Spleen (tissue), 11 donors: ENCODE measurements at regions not wholly inside any gene's neighbourhood (a gene's known extent, or its start where the extent isn't known, plus 50 kb on each side); places are given as distances from the start of the nearest gene placed in this dataset.

Source experiments
- DNase-seq: peaks from one replicate; pipeline ENCODE4 v3.0.0-alpha.2; 2020
- H3K27ac ChIP-seq, 8 donors: fragments of 200-600 bp; sonication (generic) in 7 of 8; 1 replicate in 4 of 8; 2 replicates in 4 of 8; pipeline versions ENCODE4 v1.5.0 to v1.8.0; 2016 to 2021; ENCODE audit warnings: inconsistent platforms in 4 of 8, mild to moderate bottlenecking in 4 of 8, moderate library complexity in 1 of 8
- H3K27me3 ChIP-seq, 7 donors: fragments of 200-600 bp; sonication (generic) in 6 of 7; replicated peaks in 1 of 7; 1 replicate in 4 of 7; 2 replicates in 3 of 7; pipeline versions ENCODE4 v1.5.0 to v1.8.0; 2016 to 2021; ENCODE audit warnings: inconsistent platforms in 3 of 7, mild to moderate bottlenecking in 1 of 7
- H3K36me3 ChIP-seq, 6 donors: fragments of 200-600 bp; sonication (generic) in 5 of 6; 1 replicate in 4 of 6; 2 replicates in 2 of 6; pipeline versions ENCODE4 v1.5.0 to v1.8.0; 2016 to 2021; ENCODE audit warnings: inconsistent platforms in 2 of 6
- H3K4me1 ChIP-seq, 6 donors: fragments of 200-600 bp; sonication (generic) in 5 of 6; 1 replicate in 3 of 6; 2 replicates in 3 of 6; pipeline versions ENCODE4 v1.5.0 to v1.8.0; 2016 to 2021; ENCODE audit warnings: inconsistent platforms in 3 of 6
- H3K4me3 ChIP-seq, 8 donors: fragments of 200-600 bp; sonication (generic) in 7 of 8; 1 replicate in 4 of 8; 2 replicates in 4 of 8; pipeline versions ENCODE4 v1.5.0 to v1.8.0; 2016 to 2021; ENCODE audit warnings: inconsistent platforms in 4 of 8, mild to moderate bottlenecking in 4 of 8, moderate library complexity in 2 of 8
- H3K9me3 ChIP-seq, 8 donors: fragments of 200-600 bp; sonication (generic) in 7 of 8; 1 replicate in 4 of 8; 2 replicates in 4 of 8; pipeline versions ENCODE4 v1.5.0 to v1.8.0; 2016 to 2021; ENCODE audit warnings: inconsistent platforms in 4 of 8
- POLR2A ChIP-seq, 3 donors: fragments of 450-650 bp; IDR thresholded peaks; one replicate each; pipeline ENCODE4 v1.5.1; 2017; ENCODE audit warnings: antibody characterized with exemption in 3 of 3, mild to moderate bottlenecking in 1 of 3
- POLR2AphosphoS5 ChIP-seq, 3 donors: sonication (generic); formaldehyde crosslinking; IDR thresholded peaks; one replicate each; pipeline ENCODE4 v1.5.1; 2017; ENCODE audit warnings: antibody characterized with exemption in 3 of 3
- whole genome bisulfite sequencing, 5 donors: extraction: QIAGEN DNeasy Blood & Tissue Kit in 3 of 5; methylation state at CpG; one replicate each; pipeline versions ENCODE4 v1.1.5 to v1.1.7; 2013 to 2018; 5-methylcytosine and 5-hydroxymethylcytosine counted together
- intact Hi-C: fragments of 100-400 bp; cut with DNase I; formaldehyde crosslinking; loops from one replicate; pipeline ENCODE4 v1.15.0; 2023; ENCODE audit warnings: low total_unique reads
- TF ChIP-seq, protein P1 (sequence below), 11 experiments: fragments of 200-600 bp in 7 of 11; fragments of 450-650 bp in 4 of 11; sonication (generic) in 4 of 11; IDR thresholded peaks in 8 of 11; conservative IDR thresholded peaks in 3 of 11; 1 replicate in 7 of 11; 2 replicates in 4 of 11; pipeline versions ENCODE4 v1.4.0 to v1.8.0; 2016 to 2021; ENCODE audit warnings: antibody characterized with exemption in 11 of 11, inconsistent platforms in 4 of 11, mild to moderate bottlenecking in 1 of 11
- donor health status: healthy with polysubstance abuse.
- donor health status: DM: no; HTN: no; CAD: no; lungs with moderate emphysema.
- donor health status: DM: no; HTN: no; CAD: no.
- donor health status: Bipolar disorder and iron deficiency.
- donor health status: healthy.
- donor health status: DM: no; HTN: no; CAD: no.
- donor health status: DM: yes; HTN: yes; CAD: no.

DNA sequence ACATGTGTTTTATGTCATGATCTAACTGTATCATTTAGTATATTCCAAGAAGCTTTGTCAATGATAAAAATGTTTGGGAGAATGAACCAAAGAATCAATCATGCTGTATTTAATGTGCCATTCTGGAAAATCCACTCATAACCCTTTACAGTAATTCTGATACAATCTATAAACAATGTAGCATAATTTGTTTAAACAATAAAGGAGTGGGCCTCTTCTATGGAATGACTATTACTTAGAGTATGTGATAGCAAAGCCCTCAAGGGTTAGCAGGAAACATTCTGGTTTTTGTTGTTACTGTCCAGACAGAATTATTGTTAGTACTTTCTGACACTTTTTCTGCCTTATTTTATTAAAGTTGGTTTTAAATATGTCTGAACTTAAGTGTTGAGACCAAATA lies 1073.1 kb downstream of the SLITRK5 start:
- Histone ChIP-seq H3K36me3 (no peaks in the 10 kb centered on the region), H3K27me3 (no peaks in the 10 kb centered on the region), H3K4me1 (no peaks in the 10 kb centered on the region), H3K4me3 (no peak overlapping the region), H3K27ac (no peak overlapping the region), H3K9me3 (peaks cover 0 to 14% (median 0%) of the 10 kb centered on the region in 8 donors)
- no peak for DNase-seq
- intact Hi-C loops = no loop called here
- TF ChIP-seq, protein P1, sequence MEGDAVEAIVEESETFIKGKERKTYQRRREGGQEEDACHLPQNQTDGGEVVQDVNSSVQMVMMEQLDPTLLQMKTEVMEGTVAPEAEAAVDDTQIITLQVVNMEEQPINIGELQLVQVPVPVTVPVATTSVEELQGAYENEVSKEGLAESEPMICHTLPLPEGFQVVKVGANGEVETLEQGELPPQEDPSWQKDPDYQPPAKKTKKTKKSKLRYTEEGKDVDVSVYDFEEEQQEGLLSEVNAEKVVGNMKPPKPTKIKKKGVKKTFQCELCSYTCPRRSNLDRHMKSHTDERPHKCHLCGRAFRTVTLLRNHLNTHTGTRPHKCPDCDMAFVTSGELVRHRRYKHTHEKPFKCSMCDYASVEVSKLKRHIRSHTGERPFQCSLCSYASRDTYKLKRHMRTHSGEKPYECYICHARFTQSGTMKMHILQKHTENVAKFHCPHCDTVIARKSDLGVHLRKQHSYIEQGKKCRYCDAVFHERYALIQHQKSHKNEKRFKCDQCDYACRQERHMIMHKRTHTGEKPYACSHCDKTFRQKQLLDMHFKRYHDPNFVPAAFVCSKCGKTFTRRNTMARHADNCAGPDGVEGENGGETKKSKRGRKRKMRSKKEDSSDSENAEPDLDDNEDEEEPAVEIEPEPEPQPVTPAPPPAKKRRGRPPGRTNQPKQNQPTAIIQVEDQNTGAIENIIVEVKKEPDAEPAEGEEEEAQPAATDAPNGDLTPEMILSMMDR (IDR thresholded peaks at IDR 0.05 in 8 of 11, conservative IDR thresholded peaks at IDR 0.05 in 3 of 11) = no peak
- TF ChIP-seq POLR2A (IDR thresholded peaks at IDR 0.05) (no peak), POLR2AphosphoS5 (IDR thresholded peaks at IDR 0.05) (no peak)

GRCh38 chr13:88745011-88745410 lies 1073.8 kb downstream of the SLITRK5 start:
- Histone ChIP-seq H3K27ac (no peak overlapping the region), H3K4me1 (no peaks in the 10 kb centered on the region), H3K4me3 (no peak overlapping the region), H3K36me3 (no peaks in the 10 kb centered on the region), H3K27me3 (no peaks in the 10 kb centered on the region), H3K9me3 (peaks cover 0 to 14% (median 0%) of the 10 kb centered on the region in 8 donors)
- TF ChIP-seq POLR2A (IDR thresholded peaks at IDR 0.05) (no peak), POLR2AphosphoS5 (IDR thresholded peaks at IDR 0.05) (no peak)
- TF ChIP-seq, protein P1 (IDR thresholded peaks at IDR 0.05 in 8 of 11, conservative IDR thresholded peaks at IDR 0.05 in 3 of 11) = no peak
- intact Hi-C loops = no loop called here
- no peak for DNase-seq

- intact Hi-C loops = no loop called here
- WGBS, 5 donors = 31 to 74% (median 51%) methylated on average over 1 of the region's 1 CpG
- H3K9me3 ChIP-seq = no peaks in the 10 kb centered on the region
- H3K27ac ChIP-seq = no peak overlapping the region
- H3K4me1 ChIP-seq = no peaks in the 10 kb centered on the region
- H3K4me3 ChIP-seq = no peak overlapping the region
- DNase-seq = no peak
- no peaks in the 10 kb centered on the region for H3K27me3 ChIP-seq
- TF ChIP-seq POLR2AphosphoS5 (IDR thresholded peaks at IDR 0.05) = no peak
- no peak for TF ChIP-seq POLR2A (IDR thresholded peaks at IDR 0.05)
- TF ChIP-seq, protein P1 (IDR thresholded peaks at IDR 0.05 in 8 of 11, conservative IDR thresholded peaks at IDR 0.05 in 3 of 11) = no peak
- H3K36me3 ChIP-seq = no peaks in the 10 kb centered on the region
These were observed 1080.9 kb downstream of the SLITRK5 start for GRCh38 chr13:88752041-88752440.

- TF ChIP-seq, protein P1 (IDR thresholded peaks at IDR 0.05 in 8 of 11, conservative IDR thresholded peaks at IDR 0.05 in 3 of 11) = no peak
- TF ChIP-seq POLR2A (IDR thresholded peaks at IDR 0.05) = no peak
- TF ChIP-seq POLR2AphosphoS5 (IDR thresholded peaks at IDR 0.05) = no peak
- intact Hi-C loops = no loop called here
- 74 to 95% (median 88%) methylated on average over 1 of the region's 1 CpG for WGBS, 5 donors
These were observed 1083.0 kb downstream of the SLITRK5 start for GRCh38 chr13:88754141-88754540.

More at GRCh38 chr13:88754141-88754540, 1083.0 kb downstream of the SLITRK5 start:
- H3K9me3 ChIP-seq = no peaks in the 10 kb centered on the region
- no peak for DNase-seq
- no peaks in the 10 kb centered on the region for H3K27me3 ChIP-seq
- no peak overlapping the region for H3K27ac ChIP-seq
- H3K4me1 ChIP-seq = no peaks in the 10 kb centered on the region
- no peaks in the 10 kb centered on the region for H3K36me3 ChIP-seq
- no peak overlapping the region for H3K4me3 ChIP-seq
